Peyer's patch (tissue), 4 donors: ENCODE measurements at regions not wholly inside any gene's neighbourhood (a gene's known extent, or its start where the extent isn't known, plus 50 kb on each side); places are given as distances from the start of the nearest gene placed in this dataset.

Experiments used
- DNase-seq, 3 donors: peaks; one replicate each; pipeline ENCODE4 v3.0.0-alpha.2; 2017 to 2019
- H3K27ac ChIP-seq, 4 donors: fragments of 200-600 bp; sonication (generic); one replicate each; pipeline ENCODE4 v1.5.1; 2016 to 2019
- H3K27me3 ChIP-seq, 2 donors: fragments of 200-600 bp; sonication (generic); one replicate each; pipeline ENCODE4 v1.5.1; 2019
- H3K36me3 ChIP-seq, 3 donors: fragments of 200-600 bp; sonication (generic); one replicate each; pipeline ENCODE4 v1.5.1; 2016 to 2019
- H3K4me1 ChIP-seq, 4 donors: fragments of 200-600 bp; sonication (generic); one replicate each; pipeline ENCODE4 v1.5.1; 2016 to 2019
- H3K4me3 ChIP-seq, 4 donors: fragments of 200-600 bp; sonication (generic); 1 replicate in 3 of 4; 2 replicates in 1 of 4; pipeline ENCODE4 v1.5.1; 2016 to 2019; ENCODE audit warnings: mild to moderate bottlenecking in 1 of 4
- H3K9me3 ChIP-seq, 4 donors: fragments of 200-600 bp; sonication (generic); one replicate each; pipeline ENCODE4 v1.5.1; 2016 to 2019; ENCODE audit warnings: mild to moderate bottlenecking in 1 of 4
- CTCF ChIP-seq, 6 experiments: fragments of 450-650 bp in 4 of 6; fragments of 200-600 bp in 2 of 6; sonication (generic) in 1 of 6; IDR thresholded peaks; one replicate each; pipeline ENCODE4 v1.5.1; 2017 to 2019; ENCODE audit warnings: antibody characterized with exemption in 6 of 6, mild to moderate bottlenecking in 3 of 6, moderate library complexity in 1 of 6
- POLR2A ChIP-seq, 2 donors: fragments of 450-650 bp; IDR thresholded peaks; one replicate each; pipeline ENCODE4 v1.5.1; 2017; ENCODE audit warnings: antibody characterized with exemption in 2 of 2, mild to moderate bottlenecking in 2 of 2, moderate library complexity in 2 of 2

- no peaks in the 10 kb centered on the region for H3K27me3 ChIP-seq
- H3K9me3 ChIP-seq: no peaks in the 10 kb centered on the region
- H3K27ac ChIP-seq: no peak overlapping the region
- H3K4me1 ChIP-seq: no peaks in the 10 kb centered on the region
- DNase-seq: peak in 1 of 3 donors; percentile 33
- no peak overlapping the region for H3K4me3 ChIP-seq
- no peak for TF ChIP-seq CTCF (IDR thresholded peaks at IDR 0.05)
- no peak for TF ChIP-seq POLR2A (IDR thresholded peaks at IDR 0.05)
- H3K36me3 ChIP-seq: no peaks in the 10 kb centered on the region
These were observed 379.7 kb downstream of the RPS24 start for GRCh38 chr10:78413076-78414055.

GRCh38 chr10:78414380-78414779, 380.7 kb downstream of the RPS24 start:
- Histone ChIP-seq H3K4me3 (no peak overlapping the region), H3K4me1 (no peaks in the 10 kb centered on the region), H3K27ac (no peak overlapping the region), H3K27me3 (no peaks in the 10 kb centered on the region), H3K36me3 (no peaks in the 10 kb centered on the region), H3K9me3 (no peaks in the 10 kb centered on the region)
- TF ChIP-seq CTCF (IDR thresholded peaks at IDR 0.05) (no peak), POLR2A (IDR thresholded peaks at IDR 0.05) (no peak)
- peak in 1 of 3 donors; percentile 13 for DNase-seq

GRCh38 chr10:78415111-78415510, 381.4 kb downstream of the RPS24 start:
- Histone ChIP-seq H3K4me1 (no peaks in the 10 kb centered on the region), H3K27ac (no peak overlapping the region), H3K4me3 (no peak overlapping the region), H3K27me3 (no peaks in the 10 kb centered on the region), H3K36me3 (no peaks in the 10 kb centered on the region), H3K9me3 (no peaks in the 10 kb centered on the region)
- DNase-seq: no peak
- TF ChIP-seq POLR2A (IDR thresholded peaks at IDR 0.05): no peak
- TF ChIP-seq CTCF (IDR thresholded peaks at IDR 0.05): no peak

- Histone ChIP-seq H3K4me3 (no peak overlapping the region), H3K9me3 (no peaks in the 10 kb centered on the region), H3K27me3 (no peaks in the 10 kb centered on the region), H3K4me1 (no peaks in the 10 kb centered on the region), H3K36me3 (no peaks in the 10 kb centered on the region), H3K27ac (no peak overlapping the region)
- TF ChIP-seq POLR2A (IDR thresholded peaks at IDR 0.05) (no peak), CTCF (IDR thresholded peaks at IDR 0.05) (no peak)
- DNase-seq: peak in 1 of 3 donors; percentile 13
These were observed 382.7 kb downstream of the RPS24 start for GRCh38 chr10:78416031-78417011.
